22Rv1 (cell line): ENCODE measurements at regions not wholly inside any gene's neighbourhood (a gene's known extent, or its start where the extent isn't known, plus 50 kb on each side); places are given as distances from the start of the nearest gene placed in this dataset.

Experiments
- H3K27ac ChIP-seq: fragments of 450-650 bp; 2 replicates; pipeline ENCODE4 v1.5.1; 2017
- CTCF ChIP-seq: fragments of 450-650 bp; IDR thresholded peaks from 2 replicates; pipeline ENCODE4 v1.5.1; 2017; ENCODE audit warnings: mild to moderate bottlenecking
- ZFX ChIP-seq: fragments of 450-650 bp; IDR thresholded peaks from 2 replicates; pipeline ENCODE4 v1.6.1; 2017; ENCODE audit warnings: antibody characterized with exemption, borderline replicate concordance

- H3K27ac ChIP-seq, result no peak overlapping the region
Observed at GRCh38 chr4:72797486-72797885, 228.5 kb upstream of the ADAMTS3 start.

GRCh38 chr4:72791054-72791453 is 222.0 kb upstream of the ADAMTS3 start:
- TF ChIP-seq ZFX (no peak), CTCF (no peak)
- no peak overlapping the region for H3K27ac ChIP-seq

More at GRCh38 chr4:72797486-72797885, 228.5 kb upstream of the ADAMTS3 start:
- TF ChIP-seq CTCF, result no peak
- no peak for TF ChIP-seq ZFX

GRCh38 chr4:72786401-72786990 is 217.5 kb upstream of the ADAMTS3 start:
- no peak overlapping the region for H3K27ac ChIP-seq
- TF ChIP-seq CTCF, result no peak
- TF ChIP-seq ZFX, result no peak

- TF ChIP-seq CTCF (no peak), ZFX (no peak)
- no peak overlapping the region for H3K27ac ChIP-seq
Observed at GRCh38 chr4:72779241-72779640, 210.2 kb upstream of the ADAMTS3 start.

- H3K27ac ChIP-seq, result no peak overlapping the region
- TF ChIP-seq CTCF, result no peak
- no peak for TF ChIP-seq ZFX
Observed at GRCh38 chr4:72777436-72777835, 208.4 kb upstream of the ADAMTS3 start.

GRCh38 chr4:72770708-72771107 is 201.7 kb upstream of the ADAMTS3 start:
- TF ChIP-seq ZFX (no peak), CTCF (no peak)
- no peak overlapping the region for H3K27ac ChIP-seq

- TF ChIP-seq CTCF (no peak), ZFX (no peak)
Observed at GRCh38 chr4:72768364-72768763, 199.3 kb upstream of the ADAMTS3 start.

More at GRCh38 chr4:72768364-72768763, 199.3 kb upstream of the ADAMTS3 start:
- no peak overlapping the region for H3K27ac ChIP-seq
